HG03280 (cell line): ENCODE measurements at regions not wholly inside any gene's neighbourhood (a gene's known extent, or its start where the extent isn't known, plus 50 kb on each side); places are given as distances from the start of the nearest gene placed in this dataset.
"Not testable (repeated sequence)": the region's sequence is repeated elsewhere in the genome, so short reads cannot be mapped to it uniquely, and the experiment has no call there.

Source experiments
- ATAC-seq: cut with Tn5 transposase; IDR thresholded peaks from one replicate; pipeline ENCODE4 v1.9.1; 2021; ENCODE audit warnings: mild to moderate bottlenecking, moderate library complexity; ENCODE audit not compliant: unreplicated experiment

DNA sequence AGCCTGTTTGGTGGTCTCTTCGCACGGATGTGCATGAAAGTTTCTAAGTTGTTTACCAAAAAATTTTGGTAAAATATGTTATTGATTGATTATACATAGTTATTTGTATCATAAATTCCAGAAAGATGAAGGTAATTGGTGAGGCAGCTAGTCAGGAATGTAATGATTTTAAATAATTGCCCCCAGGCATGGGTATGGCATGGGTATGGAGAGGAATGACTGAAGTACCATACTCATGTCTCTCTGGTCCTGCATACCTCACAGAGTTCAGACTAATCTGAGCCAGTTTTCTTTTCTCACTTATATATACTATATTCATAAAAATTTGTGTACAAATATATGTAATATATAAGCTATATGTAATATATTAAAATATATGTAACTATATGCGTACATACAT lies 329.0 kb upstream of the TECRL start:
- no peak for ATAC-seq

DNA sequence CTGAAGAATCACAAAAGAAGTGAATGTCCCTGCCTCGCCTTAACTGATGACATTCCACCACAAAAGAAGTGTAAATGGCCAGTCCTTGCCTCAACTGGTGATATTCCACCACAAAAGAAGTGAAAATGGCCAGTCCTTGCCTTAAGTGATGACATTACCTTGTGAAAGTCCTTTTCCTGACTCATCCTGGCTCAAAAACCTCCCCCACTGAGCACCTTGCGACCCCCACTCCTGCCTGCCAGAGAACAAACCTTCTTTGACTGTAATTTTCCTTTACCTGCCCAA lies 328.5 kb upstream of the TECRL start:
- ATAC-seq, result not testable (repeated sequence)

DNA sequence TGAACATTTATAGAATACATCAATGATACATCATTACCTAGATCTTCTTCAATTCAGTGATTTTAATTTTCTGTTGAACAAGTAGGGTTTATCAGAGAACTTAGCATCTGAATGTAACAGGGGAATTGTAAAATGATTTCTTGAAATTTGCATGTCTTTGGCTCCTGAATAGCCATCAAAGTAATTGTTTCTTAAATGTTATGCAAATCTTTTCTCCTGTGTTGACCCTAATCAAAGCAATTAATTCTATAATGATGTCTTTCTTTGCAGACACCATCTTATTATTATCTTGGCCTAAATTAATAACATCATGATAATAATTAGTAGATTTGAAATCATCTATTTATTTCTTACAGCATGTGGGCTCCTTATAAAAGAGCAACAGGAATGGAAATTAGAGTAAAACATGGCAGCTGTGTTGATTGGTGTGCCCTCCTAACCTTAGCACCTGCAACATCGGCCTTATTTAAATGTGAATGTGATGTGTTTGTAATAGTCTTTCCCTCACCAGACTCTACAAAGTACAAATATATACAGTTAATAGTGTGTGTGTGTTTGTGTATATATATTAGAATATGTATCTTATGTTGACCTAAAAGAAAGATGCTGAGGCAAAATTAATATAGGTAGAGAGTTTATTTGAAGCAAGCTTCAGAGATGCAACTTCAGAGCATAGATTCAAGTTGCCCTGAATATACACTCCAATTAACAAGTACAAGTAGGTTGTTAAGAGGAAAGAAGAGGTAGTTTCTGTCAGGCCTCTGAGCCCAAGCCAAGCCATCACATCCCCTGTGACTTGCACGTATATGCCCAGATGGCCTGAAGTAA lies 328.0 kb upstream of the TECRL start:
- no peak for ATAC-seq

DNA sequence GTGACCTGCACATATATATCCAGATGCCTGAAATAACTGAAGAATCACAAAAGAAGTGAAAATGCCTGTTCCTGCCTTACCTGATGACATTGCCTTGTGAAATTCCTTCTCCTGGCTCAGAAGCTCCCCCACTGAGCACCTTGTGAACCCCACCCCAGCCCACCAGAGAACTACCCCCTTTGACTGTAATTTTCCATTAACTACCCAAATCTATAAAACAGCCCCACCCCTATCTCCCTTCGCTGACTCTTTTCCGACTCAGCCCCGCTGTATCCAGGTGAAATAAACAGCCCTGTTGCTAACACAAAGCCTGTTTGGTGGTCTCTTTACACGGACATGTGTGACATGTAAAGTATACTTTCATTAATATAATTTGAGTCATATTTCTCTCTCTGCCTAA lies 320.3 kb upstream of the TECRL start:
- no peak for ATAC-seq

DNA sequence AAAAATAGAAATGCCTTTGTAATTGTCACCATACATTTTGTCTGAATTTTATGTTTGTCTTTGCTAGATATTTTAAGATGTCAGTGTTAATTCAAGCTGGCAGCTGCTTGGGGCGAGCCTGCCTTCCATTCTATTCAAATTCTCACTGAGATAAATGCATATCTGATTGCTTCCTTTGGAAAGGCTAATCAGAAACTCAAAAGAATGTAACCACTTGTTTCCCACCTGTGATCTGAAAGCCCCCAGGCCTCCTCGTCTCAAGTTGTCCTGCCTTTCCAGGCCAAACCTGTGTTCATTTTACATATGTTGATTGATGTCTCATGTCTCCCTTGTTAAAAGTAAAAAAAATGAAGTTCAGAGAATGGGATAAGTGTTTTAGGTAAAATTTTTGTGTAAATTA lies 318.7 kb upstream of the TECRL start:
- ATAC-seq, result no peak

DNA sequence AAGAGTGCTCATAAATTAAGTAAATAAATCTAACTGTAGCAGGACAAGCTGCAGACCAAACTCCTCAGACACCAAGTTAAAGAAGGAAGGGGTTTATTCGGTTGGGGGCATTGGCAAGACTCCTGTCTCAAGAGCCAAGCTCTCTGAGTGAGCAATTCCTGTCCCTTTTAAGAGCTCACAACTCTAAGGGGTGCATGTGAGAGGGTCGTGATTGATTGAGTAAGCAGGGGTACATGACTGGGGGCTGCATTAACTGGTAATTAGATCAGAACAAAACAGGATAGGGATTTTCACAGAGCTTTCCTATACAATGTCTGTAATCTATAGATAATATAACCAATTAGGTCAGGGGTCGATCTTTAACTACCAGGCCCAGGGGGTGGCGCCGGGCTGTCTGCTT lies 318.1 kb upstream of the TECRL start:
- ATAC-seq, result not testable (repeated sequence)

DNA sequence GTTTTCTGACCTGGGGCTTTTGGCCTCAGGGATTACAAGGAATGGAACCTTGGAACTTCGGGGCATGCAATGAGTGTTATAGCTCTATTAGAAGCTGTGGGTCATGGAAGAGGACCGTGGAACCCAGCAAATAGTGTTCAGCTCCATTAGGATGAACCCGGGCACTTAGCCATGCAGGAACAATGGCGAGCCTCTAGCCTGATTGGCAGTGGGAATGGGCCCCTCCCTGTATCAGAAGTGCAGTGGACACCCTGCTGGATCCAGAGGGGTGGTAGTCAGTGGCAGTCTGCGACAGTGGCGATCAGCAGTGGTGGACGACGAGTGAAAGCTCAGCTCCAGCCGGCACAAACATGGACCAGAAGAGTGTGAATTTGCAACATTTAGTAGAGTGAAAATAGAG lies 315.4 kb upstream of the TECRL start:
- ATAC-seq, result no peak

DNA sequence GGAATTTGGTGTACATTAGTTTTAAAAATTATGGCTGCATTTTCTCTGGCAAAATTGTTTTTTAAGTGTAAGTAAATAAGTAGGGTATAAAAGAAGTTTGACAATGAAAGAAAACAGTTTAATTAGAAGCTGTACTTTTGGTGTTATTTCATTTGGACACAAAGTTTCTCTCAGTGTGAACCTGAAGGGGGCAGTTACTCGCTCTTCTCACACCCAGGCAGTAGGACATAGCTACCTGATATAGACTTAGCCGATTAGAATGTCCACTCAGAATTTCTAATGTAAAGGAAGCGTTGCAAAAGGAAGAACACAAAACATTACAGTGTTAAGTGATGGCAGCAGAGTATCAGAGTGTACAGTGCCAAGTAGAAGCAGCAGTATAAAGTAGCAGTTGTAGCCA lies 311.9 kb upstream of the TECRL start:
- ATAC-seq, result no peak

DNA sequence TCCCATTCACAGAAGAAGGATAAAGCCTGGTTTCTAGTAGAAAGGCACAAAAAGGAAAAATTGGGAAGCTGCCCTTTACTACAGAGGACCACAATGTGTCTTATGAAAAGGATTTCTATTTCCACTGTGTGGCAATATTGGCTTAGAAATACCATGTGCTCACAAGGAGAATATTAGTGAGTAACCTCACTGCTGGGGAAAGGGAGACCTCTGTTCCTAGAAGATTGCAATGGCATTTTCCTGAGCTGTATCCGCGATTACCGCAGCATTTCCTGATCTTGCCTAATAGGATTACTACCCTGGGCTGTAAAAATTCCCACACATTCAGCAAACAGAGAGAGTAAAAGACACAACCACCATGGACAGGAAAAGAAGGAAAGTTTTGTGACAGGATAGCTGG lies 308.8 kb upstream of the TECRL start:
- no peak for ATAC-seq

DNA sequence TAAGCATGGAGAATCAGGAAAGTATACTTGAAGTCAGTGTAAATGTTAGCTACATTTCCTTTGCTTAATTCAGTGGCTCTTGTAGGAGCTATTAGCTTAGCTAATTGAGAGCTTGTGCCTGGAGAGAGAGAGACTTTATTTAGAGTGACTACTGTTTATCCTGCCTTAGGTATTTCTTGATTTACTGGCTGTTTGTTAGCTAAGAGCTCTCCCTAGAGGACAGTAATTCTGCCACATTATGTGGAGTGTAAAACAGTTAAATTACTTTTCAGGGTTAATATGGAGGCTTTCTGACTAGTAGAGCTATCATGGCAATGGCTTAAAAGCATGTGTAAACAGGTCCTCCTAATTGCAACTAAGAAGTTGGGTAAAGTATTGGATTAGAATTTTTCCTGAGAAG lies 306.5 kb upstream of the TECRL start:
- ATAC-seq, result no peak

DNA sequence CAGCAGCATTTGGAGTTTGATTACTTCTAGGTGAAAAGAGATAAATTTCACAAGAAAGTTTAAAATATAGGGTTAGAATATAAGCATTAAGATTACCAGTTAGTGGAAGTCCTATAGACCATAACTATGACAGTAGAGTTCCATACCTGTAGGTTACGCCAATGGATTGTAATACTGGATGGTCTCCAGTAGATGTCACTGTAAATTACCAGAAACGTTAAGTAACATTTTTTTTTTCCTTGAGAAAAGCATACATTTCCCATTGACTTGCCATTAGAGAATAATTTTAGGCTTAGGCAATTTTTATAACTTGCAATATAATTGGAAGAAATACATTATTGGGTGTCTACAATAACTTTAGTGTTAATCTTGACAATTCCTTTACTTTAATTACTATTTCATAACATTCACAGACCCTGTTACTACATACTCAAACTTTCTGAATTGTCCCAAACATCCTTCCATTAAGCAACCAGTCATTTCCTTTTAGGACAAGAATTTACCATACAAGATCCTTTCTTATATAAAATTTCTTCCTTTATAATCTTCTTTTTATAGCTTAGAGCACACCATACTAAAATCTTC lies 304.1 kb upstream of the TECRL start:
- ATAC-seq, result no peak

DNA sequence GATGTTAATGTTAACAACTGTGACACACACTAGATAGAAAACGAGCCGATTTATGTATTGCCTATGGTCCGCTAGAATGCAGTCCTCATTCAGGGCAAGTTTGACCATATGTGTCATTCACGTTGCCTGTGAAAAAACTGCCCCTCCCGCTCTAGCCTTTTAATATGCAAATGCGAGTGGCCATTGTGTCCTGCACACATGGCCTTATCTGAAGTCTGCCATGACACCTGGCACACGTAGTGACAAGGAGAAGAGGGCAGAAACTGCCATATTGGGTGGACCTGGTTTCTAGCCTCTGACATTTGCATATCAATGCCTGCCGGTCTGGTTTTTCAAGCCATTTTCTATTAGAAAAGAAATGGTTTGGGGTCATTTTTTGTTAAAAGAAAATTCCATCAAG lies 303.3 kb upstream of the TECRL start:
- ATAC-seq, result no peak

DNA sequence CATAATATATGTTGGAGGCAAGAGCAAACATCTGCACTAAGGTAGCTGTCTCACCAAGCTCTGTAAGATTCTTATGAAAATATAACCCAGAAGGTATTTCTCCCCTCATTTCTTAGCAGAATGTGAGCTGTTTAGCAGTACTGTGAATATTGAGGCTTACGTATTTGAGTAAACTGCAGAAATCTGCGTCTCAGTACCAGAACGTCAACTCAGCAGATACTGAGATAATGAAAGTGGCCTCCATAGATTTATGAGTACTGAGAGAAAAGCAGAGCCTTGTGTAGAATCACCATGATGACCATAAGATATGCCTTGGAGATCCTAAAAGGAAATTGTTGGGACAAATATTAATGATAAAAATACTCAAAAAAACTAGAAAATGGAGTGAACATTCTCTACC lies 296.7 kb upstream of the TECRL start:
- ATAC-seq, result no peak

DNA sequence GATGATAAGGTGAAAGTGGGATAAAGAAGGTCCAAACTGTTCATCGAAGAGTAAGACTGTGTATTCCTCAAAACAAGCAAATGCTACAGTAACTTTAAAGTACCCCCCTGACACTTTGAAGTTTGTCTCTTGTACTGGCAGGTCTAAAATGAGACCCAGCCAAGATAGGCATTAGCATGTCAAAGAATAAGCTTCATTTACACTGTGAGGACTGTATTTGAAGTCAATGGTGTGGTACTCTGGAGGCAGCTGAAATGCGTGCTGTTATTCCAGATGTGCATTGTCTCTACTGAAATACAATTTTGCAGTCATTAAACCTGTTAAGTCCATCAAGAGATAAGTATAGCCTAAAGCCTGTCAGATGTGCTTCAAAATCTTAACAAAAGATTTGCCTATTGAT lies 288.9 kb upstream of the TECRL start:
- ATAC-seq, result no peak

DNA sequence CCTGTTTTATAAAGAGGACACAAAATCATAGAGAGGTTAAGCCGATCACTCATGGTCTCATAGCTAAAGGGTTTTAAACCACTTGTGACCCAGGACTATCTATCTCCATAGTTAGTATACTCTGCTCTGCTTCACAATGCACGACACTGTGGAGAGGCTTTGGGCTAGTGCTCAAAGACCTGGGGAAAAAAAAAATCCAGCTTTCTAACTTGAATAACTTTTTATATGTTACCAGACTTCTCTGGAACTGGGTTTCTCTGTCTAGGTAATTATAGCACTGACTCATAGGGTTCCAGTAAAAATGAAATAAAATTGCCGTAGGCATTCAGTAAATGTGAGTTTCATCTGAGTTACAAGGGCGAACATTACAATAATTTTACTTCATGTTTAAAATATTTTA lies 273.7 kb upstream of the TECRL start:
- no peak for ATAC-seq

DNA sequence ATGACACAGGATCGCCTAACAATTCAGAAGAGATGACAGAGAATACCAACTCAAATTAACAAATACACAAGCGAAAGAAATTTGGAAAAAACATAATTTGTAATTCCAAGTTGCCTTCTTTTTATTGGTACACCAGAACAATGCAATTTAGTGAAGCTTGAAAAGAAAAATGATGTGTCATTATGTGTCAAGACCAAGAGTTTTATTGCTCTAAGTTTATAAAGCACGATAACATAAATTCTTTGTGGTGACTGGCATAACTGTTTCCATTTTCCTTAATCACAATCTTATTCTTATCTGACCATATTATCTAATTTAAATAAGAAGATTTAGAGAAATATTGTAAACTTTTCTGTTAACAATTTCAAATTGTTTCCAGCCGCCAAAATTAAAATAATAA lies 273.2 kb upstream of the TECRL start:
- no peak for ATAC-seq

DNA sequence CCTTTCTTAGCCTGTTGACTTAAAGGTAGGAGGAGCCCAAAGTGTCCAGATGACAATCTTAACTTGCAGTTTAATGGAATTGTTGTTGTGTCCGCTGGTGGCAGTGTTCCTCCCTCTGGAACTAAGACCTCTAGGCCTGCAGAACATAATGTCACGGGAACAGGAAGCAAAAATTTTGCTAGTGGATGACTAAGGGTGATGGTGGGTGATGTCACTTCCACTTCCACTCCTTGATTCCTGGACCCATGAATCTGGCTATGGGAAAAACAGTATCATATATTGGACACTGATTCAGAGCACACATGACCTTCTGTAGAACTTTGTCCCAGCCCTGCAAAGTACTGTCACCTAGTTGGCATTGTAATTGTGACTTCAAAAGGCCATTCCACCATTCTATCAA lies 263.9 kb upstream of the TECRL start:
- not testable (repeated sequence) for ATAC-seq

DNA sequence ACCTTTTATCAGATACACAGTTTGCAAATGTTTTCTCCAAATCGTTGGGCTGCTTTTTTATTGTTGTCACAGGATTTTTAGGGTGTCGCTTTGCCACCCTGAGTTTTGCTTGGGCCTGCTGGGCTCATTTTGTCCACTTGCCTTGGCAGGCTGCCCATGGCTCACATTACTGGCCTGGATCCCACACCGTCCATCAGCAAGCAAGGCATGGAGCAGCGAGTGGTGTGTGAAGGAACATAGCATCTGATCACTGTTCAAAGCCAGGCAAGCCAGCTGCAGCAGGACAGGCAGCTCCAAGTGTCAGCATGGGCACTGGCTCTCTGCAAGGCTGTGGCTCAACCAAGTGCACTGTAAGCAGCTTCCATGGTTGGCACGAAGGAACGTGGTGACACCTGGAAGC lies 261.4 kb upstream of the TECRL start:
- ATAC-seq, result no peak

DNA sequence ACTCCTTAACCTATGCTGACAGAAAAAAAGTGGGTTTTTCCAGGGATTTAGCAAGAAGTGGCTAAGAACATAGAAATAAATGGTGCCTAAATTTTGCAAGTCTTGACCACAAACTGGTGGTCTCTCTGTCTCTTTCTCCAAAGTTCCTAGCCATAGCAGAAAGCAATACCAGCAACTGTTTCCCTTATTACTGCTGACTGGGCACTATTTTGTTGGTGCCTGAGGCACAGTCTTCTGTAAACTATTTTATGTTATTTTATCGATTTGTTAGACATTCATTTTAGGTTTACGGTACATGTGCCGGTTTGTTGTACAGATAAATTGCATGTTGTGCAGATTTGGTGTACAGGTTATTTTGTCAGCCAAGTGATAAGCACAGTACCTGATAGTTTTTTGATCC lies 234.6 kb upstream of the TECRL start:
- ATAC-seq, result no peak

DNA sequence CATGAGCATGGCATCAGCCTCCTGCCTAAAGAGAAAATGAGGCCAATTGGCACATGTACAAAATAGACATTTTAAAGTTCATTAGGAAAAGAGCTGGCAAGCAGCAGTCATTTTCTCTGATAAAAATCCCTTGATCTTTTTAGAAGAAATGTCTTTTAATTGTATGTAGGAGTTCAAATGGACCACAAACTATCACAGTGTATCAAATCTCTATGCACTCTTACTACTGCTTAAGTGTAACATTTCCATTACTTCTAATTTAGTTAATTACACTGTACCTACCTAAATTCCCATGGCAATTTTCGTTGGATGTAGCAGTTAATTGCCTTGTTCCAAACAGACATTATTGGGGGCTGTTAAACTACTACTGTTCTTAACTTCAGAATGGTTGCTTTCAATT lies 233.7 kb upstream of the TECRL start:
- no peak for ATAC-seq

DNA sequence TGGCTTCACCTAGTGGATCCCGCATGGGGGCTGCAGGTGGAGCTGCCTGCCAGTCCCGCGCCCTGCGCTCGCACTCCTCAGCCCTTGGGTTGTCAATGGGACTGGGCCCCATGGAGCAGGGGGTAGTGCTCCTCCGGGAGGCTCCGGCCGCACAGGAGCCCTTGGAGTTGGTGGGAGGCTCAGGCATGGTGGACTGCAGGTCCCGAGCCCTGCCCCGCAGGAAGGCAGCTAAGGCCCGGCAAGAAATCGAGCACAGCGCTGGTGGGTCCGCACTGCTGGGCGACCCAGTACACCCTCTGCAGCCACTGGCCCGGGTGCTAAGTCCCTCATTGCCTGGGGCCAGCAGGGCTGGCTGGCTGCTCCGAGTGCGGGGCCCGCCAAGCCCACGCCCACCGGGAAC lies 231.2 kb upstream of the TECRL start:
- not testable (repeated sequence) for ATAC-seq

DNA sequence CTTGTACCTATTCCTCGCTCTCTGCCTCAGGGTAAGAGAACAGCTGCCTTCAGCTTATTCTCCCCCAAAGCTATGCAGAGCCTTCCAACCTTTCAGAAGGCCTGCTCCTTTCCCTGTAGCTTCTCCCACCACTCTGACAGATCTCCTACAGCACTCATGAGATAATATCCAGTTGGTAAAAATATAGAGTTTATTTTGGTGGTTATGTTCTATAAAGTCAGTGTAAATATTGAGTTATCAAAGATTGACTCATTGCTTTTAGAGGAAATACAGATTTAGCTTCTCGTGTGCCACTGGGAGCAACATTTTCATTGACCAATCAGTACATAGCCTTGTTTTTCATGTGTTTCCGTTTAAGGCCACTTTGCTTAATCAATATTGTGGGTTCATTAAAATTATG lies 216.2 kb upstream of the TECRL start:
- no peak for ATAC-seq

DNA sequence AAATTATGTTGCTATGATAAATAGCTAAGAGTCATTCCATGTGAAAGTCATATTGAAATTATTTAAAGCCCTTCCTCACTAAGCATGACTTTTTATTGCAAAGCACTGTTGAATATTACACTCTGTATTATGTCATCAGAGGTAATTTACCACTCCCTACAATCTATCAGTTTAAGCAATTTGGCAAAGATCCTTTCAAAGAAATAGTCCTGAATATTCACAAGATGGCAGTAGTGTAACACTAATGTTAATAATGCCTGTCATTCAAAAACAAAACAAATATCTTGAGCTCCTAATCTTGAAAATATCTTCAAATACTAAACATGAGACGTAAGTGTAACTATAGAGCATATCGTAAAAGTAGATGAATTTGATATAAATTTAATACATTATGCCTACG lies 208.6 kb upstream of the TECRL start:
- no peak for ATAC-seq
